GM12892 (cell line): ENCODE measurements at regions not wholly inside any gene's neighbourhood (a gene's known extent, or its start where the extent isn't known, plus 50 kb on each side); places are given as distances from the start of the nearest gene placed in this dataset.

Experiments
- POLR2A ChIP-seq: IDR thresholded peaks from 2 replicates; pipeline ENCODE4 v1.6.1; 2011; ENCODE audit warnings: low read depth, low read length, control low read depth
- POLR2AphosphoS5 ChIP-seq: IDR thresholded peaks from 2 replicates; pipeline ENCODE4 v1.6.1; 2011; ENCODE audit warnings: low read depth, low read length, control low read depth
- TAF1 ChIP-seq: IDR thresholded peaks from 2 replicates; pipeline ENCODE4 v1.6.1; 2011; ENCODE audit warnings: low read depth, mild to moderate bottlenecking, control low read depth, low read length, borderline replicate concordance

GRCh38 chr6:14571001-14571400 lies 453.4 kb downstream of the CD83 start:
- TF ChIP-seq TAF1: no peak
- TF ChIP-seq POLR2A: no peak
- TF ChIP-seq POLR2AphosphoS5: no peak
